22Rv1 (cell line): ENCODE measurements at regions not wholly inside any gene's neighbourhood (a gene's known extent, or its start where the extent isn't known, plus 50 kb on each side); places are given as distances from the start of the nearest gene placed in this dataset.

Source experiments
- H3K27ac ChIP-seq: fragments of 450-650 bp; 2 replicates; pipeline ENCODE4 v1.5.1; 2017
- ZFX ChIP-seq: fragments of 450-650 bp; IDR thresholded peaks from 2 replicates; pipeline ENCODE4 v1.6.1; 2017; ENCODE audit warnings: antibody characterized with exemption, borderline replicate concordance
- TF ChIP-seq, protein P1 (sequence below): fragments of 450-650 bp; IDR thresholded peaks from 2 replicates; pipeline ENCODE4 v1.5.1; 2017; ENCODE audit warnings: mild to moderate bottlenecking

GRCh38 chr18:54767098-54767497 is 61.2 kb upstream of the RAB27B start:
- TF ChIP-seq ZFX, result no peak
- TF ChIP-seq, protein P1, sequence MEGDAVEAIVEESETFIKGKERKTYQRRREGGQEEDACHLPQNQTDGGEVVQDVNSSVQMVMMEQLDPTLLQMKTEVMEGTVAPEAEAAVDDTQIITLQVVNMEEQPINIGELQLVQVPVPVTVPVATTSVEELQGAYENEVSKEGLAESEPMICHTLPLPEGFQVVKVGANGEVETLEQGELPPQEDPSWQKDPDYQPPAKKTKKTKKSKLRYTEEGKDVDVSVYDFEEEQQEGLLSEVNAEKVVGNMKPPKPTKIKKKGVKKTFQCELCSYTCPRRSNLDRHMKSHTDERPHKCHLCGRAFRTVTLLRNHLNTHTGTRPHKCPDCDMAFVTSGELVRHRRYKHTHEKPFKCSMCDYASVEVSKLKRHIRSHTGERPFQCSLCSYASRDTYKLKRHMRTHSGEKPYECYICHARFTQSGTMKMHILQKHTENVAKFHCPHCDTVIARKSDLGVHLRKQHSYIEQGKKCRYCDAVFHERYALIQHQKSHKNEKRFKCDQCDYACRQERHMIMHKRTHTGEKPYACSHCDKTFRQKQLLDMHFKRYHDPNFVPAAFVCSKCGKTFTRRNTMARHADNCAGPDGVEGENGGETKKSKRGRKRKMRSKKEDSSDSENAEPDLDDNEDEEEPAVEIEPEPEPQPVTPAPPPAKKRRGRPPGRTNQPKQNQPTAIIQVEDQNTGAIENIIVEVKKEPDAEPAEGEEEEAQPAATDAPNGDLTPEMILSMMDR, result no peak
- H3K27ac ChIP-seq, result peak overlapping the region; percentile 91

GRCh38 chr18:54769526-54770464 is 58.5 kb upstream of the RAB27B start:
- no peak for TF ChIP-seq ZFX
- TF ChIP-seq, protein P1, result no peak
- H3K27ac ChIP-seq, result no peak overlapping the region

DNA sequence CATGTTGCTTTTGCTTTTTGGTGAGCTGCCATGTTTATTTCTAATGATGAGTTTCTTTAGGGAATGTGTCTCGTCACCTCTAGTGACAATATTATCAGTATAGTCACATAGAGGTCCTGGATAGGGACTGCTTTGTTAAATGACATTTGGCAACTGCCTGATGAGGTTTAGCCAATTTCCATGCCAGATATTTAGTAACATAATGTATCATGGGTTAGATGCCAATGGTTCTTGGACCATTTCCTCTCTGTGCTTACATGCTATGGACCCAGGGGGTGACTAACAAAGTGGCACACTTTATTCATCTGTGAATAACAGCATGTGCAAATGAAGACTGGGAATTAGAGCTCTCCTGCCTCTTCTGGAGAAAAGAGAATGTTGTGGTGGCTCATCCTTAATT is 56.2 kb upstream of the RAB27B start:
- TF ChIP-seq, protein P1, result no peak
- no peak for TF ChIP-seq ZFX
- no peak overlapping the region for H3K27ac ChIP-seq

- TF ChIP-seq, protein P1, result no peak
- TF ChIP-seq ZFX, result no peak
- no peak overlapping the region for H3K27ac ChIP-seq
Measured at GRCh38 chr18:54774423-54774822, 53.9 kb upstream of the RAB27B start.

- no peak overlapping the region for H3K27ac ChIP-seq
- TF ChIP-seq, protein P1, result no peak
- TF ChIP-seq ZFX, result no peak
Measured at GRCh38 chr18:54774981-54775665, 53.2 kb upstream of the RAB27B start.

- no peak for TF ChIP-seq ZFX
- TF ChIP-seq, protein P1, result peak; percentile 20; the same call in 1 of the 2 replicates
- H3K27ac ChIP-seq, result no peak overlapping the region
Measured at GRCh38 chr18:54775686-54776085, 52.6 kb upstream of the RAB27B start.
